HepG2 (cell line): ENCODE measurements at regions not wholly inside any gene's neighbourhood (a gene's known extent, or its start where the extent isn't known, plus 50 kb on each side); places are given as distances from the start of the nearest gene placed in this dataset. TPM values are rescaled to one million over a fixed set of nuclear protein-coding genes. Genes with fewer than 3 reads are reported as not detected.
A peak's percentile ranks its signal among the peaks of the same experiment; 100 is the strongest.

Source experiments
- ATAC-seq: fragments of 200-7000 bp; cut with Tn5 transposase; 3 replicates; pipeline ENCODE4 v1.9.1; 2020; ENCODE audit warnings: mild to moderate bottlenecking, moderate library complexity
- BruUV-seq: library from RNA; stranded (reverse); fragments of 400-500 nt; replicated peaks from 2 replicates; lab custom pipeline; 2021; lab: Mats Ljungman, UMichigan
- CTCF ChIA-PET: fragments of 300-600 bp; formaldehyde crosslinking; extraction: SDS; loops from one replicate; lab custom pipeline; 2021; ENCODE audit warnings: low total read pairs, inconsistent platforms, low intra/inter-chr PET ratio; lab: Yijun Ruan, JAX
- POLR2A ChIA-PET: fragments of 350-600 bp; sonication (Branson Sonifier 250); formaldehyde crosslinking; loops from one replicate; lab custom pipeline; 2020; ENCODE audit warnings: antibody characterized with exemption, inconsistent platforms; lab: Yijun Ruan, JAX
- DNase-seq: peaks from one replicate; pipeline ENCODE4 v3.0.0-alpha.2; 2015; ENCODE audit warnings: low spot score
- FAIRE-seq: peaks from 3 replicates; lab custom pipeline; 2011; peaks lifted over from hg19 to GRCh38; lab: Jason Lieb, UNC
- H2AFZ ChIP-seq: one replicate; pipeline ENCODE4 v1.6.1; 2011; ENCODE audit warnings: low read length, inconsistent platforms
- H3K27ac ChIP-seq: fragments of 300-600 bp; 3 replicates; pipeline ENCODE4 v1.8.0; 2011; ENCODE audit warnings: mixed run types, mild to moderate bottlenecking, mixed read lengths, low read length, inconsistent platforms; ENCODE audit not compliant: insufficient read depth; ENCODE audit errors: extremely low read length
- H3K27me3 ChIP-seq, 2 experiments: fragments of 200-600 bp in 1 of 2; 2 replicates in 1 of 2; 3 replicates in 1 of 2; pipeline versions ENCODE4 v1.6.0 to v1.8.0; 2011; ENCODE audit warnings: low read length in 2 of 2, mild to moderate bottlenecking in 2 of 2, moderate library complexity in 2 of 2, inconsistent platforms in 1 of 2; ENCODE audit not compliant: insufficient read depth in 2 of 2, control insufficient read depth in 1 of 2
- H3K36me3 ChIP-seq, 2 experiments: fragments of 200-600 bp in 1 of 2; replicated peaks in 1 of 2; 2 replicates in 1 of 2; 3 replicates in 1 of 2; pipeline versions ENCODE4 v1.5.1 to v1.8.0; 2011; ENCODE audit warnings: low read length in 2 of 2, inconsistent platforms in 1 of 2; ENCODE audit not compliant: insufficient read depth in 2 of 2, control insufficient read depth in 1 of 2
- H3K4me1 ChIP-seq: 2 replicates; pipeline ENCODE4 v1.5.1; 2012; ENCODE audit warnings: low read length, inconsistent platforms; ENCODE audit not compliant: insufficient read depth
- H3K4me2 ChIP-seq: 2 replicates; pipeline ENCODE4 v1.6.0; 2011; ENCODE audit warnings: low read depth, low read length, inconsistent platforms
- H3K4me3 ChIP-seq, 3 experiments: fragments of 200-600 bp in 1 of 3; sonication (generic), shearing (Covaris generic) in 1 of 3; replicated peaks in 1 of 3; 2 replicates each; pipeline ENCODE4 v1.5.1; 2011 to 2016; ENCODE audit warnings: low read length in 3 of 3, inconsistent platforms in 2 of 3, low read depth in 2 of 3, mild to moderate bottlenecking in 2 of 3, control low read depth in 1 of 3, mixed read lengths in 1 of 3; ENCODE audit not compliant: insufficient read depth in 1 of 3
- H3K79me2 ChIP-seq: one replicate; pipeline ENCODE4 v1.6.1; 2011; ENCODE audit warnings: low read length, inconsistent platforms; ENCODE audit not compliant: insufficient read depth
- H3K9ac ChIP-seq: 2 replicates; pipeline ENCODE4 v1.6.0; 2011; ENCODE audit warnings: mild to moderate bottlenecking, low read depth, low read length, inconsistent platforms; ENCODE audit not compliant: insufficient read depth
- H3K9me3 ChIP-seq: 2 replicates; pipeline ENCODE4 v1.5.1; 2012; ENCODE audit warnings: mild to moderate bottlenecking, low read length
- H4K20me1 ChIP-seq: 2 replicates; pipeline ENCODE4 v1.6.0; 2011; ENCODE audit warnings: inconsistent platforms, mild to moderate bottlenecking, low read length, moderate library complexity; ENCODE audit not compliant: insufficient read depth
- ATF7 ChIP-seq, 2 experiments: fragments of 450-650 bp in 1 of 2; sonication (generic) in 1 of 2; formaldehyde crosslinking in 1 of 2; IDR thresholded peaks; 2 replicates each; pipeline versions ENCODE4 v1.4.0 to v1.6.1; 2016 to 2020; ENCODE audit warnings: antibody characterized with exemption in 1 of 2, mild to moderate bottlenecking in 1 of 2, missing genetic modification reagents in 1 of 2
- CBX5 ChIP-seq: sonication (generic); formaldehyde crosslinking; IDR thresholded peaks from 2 replicates; pipeline ENCODE4 v1.4.0; 2020; ENCODE audit warnings: missing genetic modification reagents, borderline replicate concordance
- CREB1 ChIP-seq, 2 experiments: fragments of 450-650 bp in 1 of 2; IDR thresholded peaks; 2 replicates each; pipeline ENCODE4 v1.6.1; 2016 to 2017; ENCODE audit warnings: control low read depth in 1 of 2, mild to moderate bottlenecking in 1 of 2, missing compliant biosample characterization in 1 of 2, missing genetic modification characterization in 1 of 2
- NCOA2 ChIP-seq: sonication (generic); formaldehyde crosslinking; IDR thresholded peaks from 2 replicates; pipeline ENCODE4 v1.8.0; 2022; ENCODE audit warnings: inconsistent platforms
- WGBS: methylation state at CpG from one replicate; pipeline ENCODE4 v1.1.6; 2017; ENCODE audit warnings: low lambda C conversion rate; 5-methylcytosine and 5-hydroxymethylcytosine counted together
- in situ Hi-C: cut with HindIII; loops from 2 replicates; pipeline ENCODE4 v1.10.0; 2017; ENCODE audit warnings: low pct_unique_long_range_greater_than_20kb; ENCODE audit not compliant: extremely low pct_ligation_motif_present
- intact Hi-C: fragments of 100-400 bp; cut with micrococcal nuclease; formaldehyde crosslinking; loops from one replicate; pipeline ENCODE4 v1.10.0; 2022; ENCODE audit not compliant: unreplicated experiment
- microRNA counts: library from miRNA; unstranded; fragments of <30 nt; microRNA quantifications from one replicate; lab custom pipeline; 2015
- microRNA-seq: library from miRNA; unstranded; fragments of <30 nt; microRNA quantifications from one replicate; pipeline ENCODE4, GENCODE V29; 2020
- small RNA-seq, 3 experiments: library from RNA; depleted of rRNA; stranded (forward); fragments of <200 nt; gene quantifications; one replicate each; pipeline ENCODE3, GENCODE V24; 2012; ENCODE audit warnings: low read depth in 2 of 3, low replicate concordance in 1 of 3; ENCODE audit not compliant: insufficient read length in 3 of 3, insufficient read depth in 2 of 3

- 0% methylated on average over 2 of the region's 2 CpGs for WGBS
- Histone ChIP-seq H3K36me3 (no peaks in the 10 kb centered on the region), H3K27me3 (no peaks in the 10 kb centered on the region; a peak in 1 of 5 replicates), H4K20me1 (no peaks in the 10 kb centered on the region), H3K4me3 (no peak overlapping the region), H3K9me3 (no peaks in the 10 kb centered on the region), H3K79me2 (no peaks in the 10 kb centered on the region), H3K27ac (no peak overlapping the region), H2AFZ (no peak overlapping the region), H3K4me1 (peaks cover 10% of the 10 kb centered on the region), H3K9ac (no peak overlapping the region), H3K4me2 (no peak overlapping the region)
- no peak for ATAC-seq
- TF ChIP-seq CREB1 (IDR thresholded peaks at IDR 0.05) (peak; percentile 94), CREB1 (CRISPR knock-in tag; IDR thresholded peaks at IDR 0.05) (no peak), NCOA2 (CRISPR knock-in tag) (no peak), CBX5 (CRISPR knock-in tag) (no peak), ATF7 (IDR thresholded peaks at IDR 0.05) (peak; percentile 93), ATF7 (CRISPR knock-in tag; IDR thresholded peaks at IDR 0.05) (no peak)
- in situ Hi-C loops, result no loop called here
- CTCF ChIA-PET, result no interaction called here
- POLR2A ChIA-PET, result no interaction called here
- FAIRE-seq, result no peak
- BruUV-seq, result no TSS peak
- no peak for DNase-seq
- intact Hi-C loops, result no loop called here
Observed at GRCh38 chr6:98783578-98783977, 50.8 kb upstream of the POU3F2 start.

MicroRNAs encoded in the stretch of these regions (microRNA counts, 767-probe panel; counts per million panel counts)
- microRNA hsa-miR-2113 (lab: Ali Mortazavi, UCI), result not detected

Small RNA genes lying in the stretch of these regions (microRNA-seq; reads per million reads assigned to microRNA genes)
- not detected for gene MIR2113

Small RNA genes lying in the stretch of these regions (small RNA-seq; reads per million reads assigned to genes)
- gene AL589826.1, result 0 reads per million in 3 experiments
- gene MIR2113, result 0 reads per million in 3 experiments
